ENCODE measurements at regions not wholly inside any gene's neighbourhood (a gene's known extent, or its start where the extent isn't known, plus 50 kb on each side); places are given as distances from the start of the nearest gene placed in this dataset.
A peak's percentile ranks its signal among the peaks of the same experiment; 100 is the strongest.

DNA sequence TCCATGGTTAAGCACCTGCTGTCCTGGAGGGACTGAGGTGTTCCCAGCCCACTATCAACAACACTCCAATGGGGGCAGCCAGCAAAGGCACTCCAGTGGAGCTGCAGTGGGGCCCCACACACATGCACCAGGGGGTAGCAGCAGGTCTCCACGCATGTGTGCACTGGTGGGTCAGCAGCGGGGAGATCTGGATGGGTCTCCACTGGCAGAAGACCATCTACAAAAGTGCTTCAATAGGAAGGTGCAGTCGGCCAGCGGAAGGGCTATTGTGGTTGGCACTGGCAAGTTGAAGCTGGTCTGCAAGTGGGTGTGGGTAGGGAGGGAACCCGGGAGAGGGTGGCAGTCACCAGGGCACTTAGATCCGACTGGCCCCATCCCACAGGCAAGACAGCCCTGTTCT, 1355.4 kb downstream of the NSUN3 start:
- TF ChIP-seq GATA2 (IDR thresholded peaks at IDR 0.05; ENCODE audit: low read depth, low read length) = no peak
- TF ChIP-seq GATA3 (IDR thresholded peaks at IDR 0.05; ENCODE audit: low read depth, low read length) = no peak

DNA sequence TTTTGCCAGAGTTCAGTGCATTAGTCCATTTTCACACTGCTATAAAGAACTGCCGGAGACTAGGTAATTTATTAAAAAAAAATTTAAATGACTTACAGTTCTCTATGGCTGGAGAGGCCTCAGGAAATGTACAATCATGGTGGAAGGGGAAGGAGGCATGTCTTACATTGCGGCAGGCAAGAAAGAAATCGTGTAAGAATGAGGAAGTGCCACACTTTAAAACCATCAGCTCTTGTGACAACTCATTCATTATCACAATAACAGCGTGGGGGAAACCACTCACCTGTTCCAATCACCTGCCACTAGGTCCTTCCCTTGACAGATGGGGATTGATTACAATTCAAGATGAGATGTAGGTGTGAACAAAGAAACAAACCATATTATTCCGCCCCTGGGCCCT, 1361.4 kb downstream of the NSUN3 start:
- no peak for TF ChIP-seq GATA2 (IDR thresholded peaks at IDR 0.05; ENCODE audit: low read depth, low read length)

DNA sequence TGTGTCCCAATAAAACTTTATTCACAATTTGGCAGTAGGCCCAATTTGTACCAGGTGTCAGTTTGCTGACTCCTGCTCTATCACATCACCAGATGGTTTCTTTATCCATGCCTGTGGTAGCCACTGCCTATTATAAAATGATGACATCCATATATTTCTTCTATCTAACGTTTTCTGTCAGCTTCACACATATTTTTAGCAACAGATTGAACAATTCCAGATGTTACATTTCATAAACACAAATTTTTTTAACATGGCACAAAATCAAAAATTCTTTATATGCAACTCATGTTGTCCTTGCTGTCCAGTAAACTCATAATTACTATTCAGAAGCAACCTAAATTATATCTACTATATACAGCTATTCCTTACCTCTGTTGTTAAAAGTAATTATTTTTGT, 1371.6 kb downstream of the NSUN3 start:
- TF ChIP-seq GATA2 (IDR thresholded peaks at IDR 0.05; ENCODE audit: low read depth, low read length) (no peak), GATA3 (IDR thresholded peaks at IDR 0.05; ENCODE audit: low read depth, low read length) (no peak)

DNA sequence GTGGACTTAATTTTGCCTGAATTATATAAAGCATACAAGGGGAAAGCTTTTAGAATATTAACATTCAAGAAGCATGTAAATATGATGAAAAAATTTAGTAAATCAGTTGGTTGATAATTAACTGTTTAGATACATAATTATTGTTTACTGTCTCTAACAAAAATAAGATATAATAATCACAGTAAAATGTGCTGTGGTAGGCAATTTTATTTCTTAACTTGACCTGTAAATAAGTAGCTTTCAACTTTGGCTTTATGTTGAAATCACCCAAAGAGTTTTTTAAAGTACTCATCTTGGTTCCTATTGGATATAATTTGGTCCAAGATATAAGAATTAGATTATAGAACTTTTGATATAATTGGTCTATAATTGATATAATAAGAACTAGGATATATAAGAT, 1374.5 kb downstream of the NSUN3 start:
- no peak for TF ChIP-seq GATA3 (IDR thresholded peaks at IDR 0.05; ENCODE audit: low read depth, low read length)
- TF ChIP-seq GATA2 (IDR thresholded peaks at IDR 0.05; ENCODE audit: low read depth, low read length) = no peak

DNA sequence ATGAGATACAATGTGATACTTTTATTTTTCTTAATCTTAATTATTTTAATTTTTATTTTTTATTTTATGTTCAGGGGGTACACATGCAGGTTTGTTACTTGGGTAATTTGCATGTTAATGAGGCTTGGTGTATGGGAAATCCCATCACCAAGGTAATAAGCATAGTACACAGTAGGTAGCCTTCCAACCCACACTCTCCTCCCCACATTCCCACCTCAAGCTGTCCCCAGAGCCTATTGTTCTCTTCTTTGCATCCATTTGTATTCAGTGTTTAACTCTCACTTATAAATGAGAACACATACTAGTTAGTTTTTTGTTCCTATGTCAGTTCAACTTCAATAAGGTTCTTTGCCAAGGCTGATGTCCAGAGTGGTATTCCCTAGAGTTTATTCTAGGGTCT, 1375.4 kb downstream of the NSUN3 start:
- TF ChIP-seq GATA3 (IDR thresholded peaks at IDR 0.05; ENCODE audit: low read depth, low read length) (no peak), GATA2 (IDR thresholded peaks at IDR 0.05; ENCODE audit: low read depth, low read length) (no peak)

DNA sequence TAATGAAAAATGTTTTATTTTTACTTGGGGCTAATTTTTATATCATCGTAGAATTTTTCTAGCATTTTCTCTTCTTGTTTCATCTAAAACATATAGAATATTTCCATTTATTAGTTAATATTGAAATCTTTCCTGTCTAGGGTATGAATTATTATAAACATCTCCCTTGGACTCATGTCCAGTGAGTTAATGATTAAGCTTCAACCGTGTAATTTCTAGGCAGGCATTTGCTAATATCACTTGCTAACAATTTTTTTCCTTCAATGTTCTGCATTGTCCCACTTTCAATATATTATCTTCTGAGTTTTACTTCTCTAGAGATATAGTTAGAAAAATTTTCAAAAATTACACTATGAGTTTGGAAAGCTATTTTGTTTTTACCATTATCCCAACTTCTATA, 1371.6 kb upstream of the EPHA6 start:
- TF ChIP-seq GATA2 (IDR thresholded peaks at IDR 0.05; ENCODE audit: low read depth, low read length) (no peak), GATA3 (IDR thresholded peaks at IDR 0.05; ENCODE audit: low read depth, low read length) (no peak)

DNA sequence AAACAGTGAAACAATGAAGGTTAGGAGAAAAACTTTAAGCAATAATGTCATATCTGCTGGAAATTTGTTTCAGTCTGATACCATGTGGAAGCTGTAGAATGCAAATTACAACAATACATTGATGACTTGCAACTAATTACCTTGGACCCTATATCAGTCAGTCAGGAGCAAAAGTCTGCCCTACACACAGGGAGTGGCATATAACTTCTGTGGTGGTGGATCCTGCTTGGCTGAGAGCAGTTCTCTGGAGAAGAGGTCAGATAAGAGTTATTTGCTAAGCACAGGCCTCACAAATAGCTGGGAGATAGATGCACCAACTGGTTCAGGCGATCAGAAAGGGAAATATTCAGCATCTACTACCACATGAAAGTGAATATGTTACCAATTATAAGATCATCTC, 1364.6 kb upstream of the EPHA6 start:
- TF ChIP-seq GATA2 (IDR thresholded peaks at IDR 0.05; ENCODE audit: low read depth, low read length) (no peak), GATA3 (IDR thresholded peaks at IDR 0.05; ENCODE audit: low read depth, low read length) (no peak)

DNA sequence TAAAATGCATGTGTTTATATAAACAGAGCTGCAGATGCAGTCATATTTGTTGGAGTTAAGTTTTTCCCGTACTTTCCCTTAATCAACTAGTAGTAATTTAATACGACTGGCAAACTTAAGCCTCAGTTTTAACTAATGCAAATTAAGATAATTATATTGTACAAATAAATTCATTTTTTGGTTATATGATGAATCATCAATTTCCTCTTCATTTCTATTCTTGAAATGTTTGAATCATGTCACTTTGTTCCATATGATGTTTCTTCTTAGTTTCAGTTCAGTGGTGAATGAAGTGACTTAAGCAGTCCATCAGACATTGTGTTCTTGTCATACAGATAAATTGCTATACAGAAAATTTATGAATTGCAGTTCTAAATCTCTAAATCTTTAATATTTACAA, 1361.2 kb upstream of the EPHA6 start:
- no peak for TF ChIP-seq GATA2 (IDR thresholded peaks at IDR 0.05; ENCODE audit: low read depth, low read length)
- TF ChIP-seq GATA3 (IDR thresholded peaks at IDR 0.05; ENCODE audit: low read depth, low read length) = no peak

DNA sequence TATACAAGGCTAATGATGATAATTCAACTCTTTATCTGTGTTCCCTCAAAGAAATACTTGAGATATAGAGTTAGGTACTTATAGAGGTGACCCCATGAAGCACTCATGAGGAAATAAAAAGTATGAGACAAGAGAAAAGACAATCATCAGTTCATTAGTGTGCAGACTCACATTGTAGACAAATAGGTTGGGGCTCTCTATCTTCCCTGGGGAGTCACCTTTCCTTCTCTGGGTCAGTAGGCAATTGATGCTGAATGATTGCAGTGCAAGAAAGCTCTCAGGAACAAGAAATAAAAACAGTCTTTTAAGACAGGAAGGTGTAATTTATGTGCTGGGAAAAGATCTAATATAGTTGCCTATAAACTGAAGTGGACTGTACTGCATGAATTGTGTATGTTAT, 1357.6 kb upstream of the EPHA6 start:
- no peak for TF ChIP-seq GATA3 (IDR thresholded peaks at IDR 0.05; ENCODE audit: low read depth, low read length)
- TF ChIP-seq GATA2 (IDR thresholded peaks at IDR 0.05; ENCODE audit: low read depth, low read length) = no peak

DNA sequence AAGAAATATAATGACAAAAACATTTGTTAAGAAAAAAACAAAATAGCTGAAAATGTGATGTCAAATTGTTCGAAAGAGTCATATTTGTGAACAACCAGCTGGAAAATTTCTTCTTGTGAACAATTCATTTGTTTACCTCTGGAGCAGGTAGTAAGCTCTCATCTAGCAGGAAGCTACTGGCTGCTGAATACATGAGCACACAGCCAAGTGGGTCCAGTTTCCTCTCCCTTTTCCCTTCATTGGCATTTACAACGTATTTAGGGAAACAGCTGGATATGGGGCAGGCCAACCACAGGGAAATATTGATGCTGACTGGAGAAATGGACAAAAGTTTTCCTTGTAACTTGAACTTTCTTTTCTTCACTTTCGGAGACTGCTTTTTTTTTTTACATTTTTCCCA, 1354.7 kb upstream of the EPHA6 start:
- no peak for TF ChIP-seq GATA2 (IDR thresholded peaks at IDR 0.05; ENCODE audit: low read depth, low read length)
- no peak for TF ChIP-seq GATA3 (IDR thresholded peaks at IDR 0.05; ENCODE audit: low read depth, low read length)

DNA sequence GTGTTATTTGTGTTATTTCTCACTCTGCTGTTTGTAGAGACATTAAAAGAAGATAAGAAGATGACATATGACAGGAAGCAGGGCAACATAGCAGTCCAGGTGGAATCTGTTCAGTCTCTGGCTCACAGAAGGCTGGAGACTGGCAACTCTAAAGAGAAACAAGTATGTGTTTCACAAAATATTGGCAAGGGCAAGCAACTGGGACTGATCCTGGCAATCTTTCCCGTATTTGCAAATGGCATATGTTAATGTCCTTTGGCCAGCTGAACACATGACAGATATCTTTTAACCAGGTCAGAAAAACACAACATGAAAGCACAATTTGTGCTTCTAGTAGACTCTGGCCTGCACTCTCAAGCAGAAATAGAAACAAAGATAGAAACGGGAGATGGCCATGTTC, 1354.1 kb upstream of the EPHA6 start:
- TF ChIP-seq GATA3 (IDR thresholded peaks at IDR 0.05; ENCODE audit: low read depth, low read length) = no peak
- TF ChIP-seq GATA2 (IDR thresholded peaks at IDR 0.05; ENCODE audit: low read depth, low read length) = peak; percentile 40

DNA sequence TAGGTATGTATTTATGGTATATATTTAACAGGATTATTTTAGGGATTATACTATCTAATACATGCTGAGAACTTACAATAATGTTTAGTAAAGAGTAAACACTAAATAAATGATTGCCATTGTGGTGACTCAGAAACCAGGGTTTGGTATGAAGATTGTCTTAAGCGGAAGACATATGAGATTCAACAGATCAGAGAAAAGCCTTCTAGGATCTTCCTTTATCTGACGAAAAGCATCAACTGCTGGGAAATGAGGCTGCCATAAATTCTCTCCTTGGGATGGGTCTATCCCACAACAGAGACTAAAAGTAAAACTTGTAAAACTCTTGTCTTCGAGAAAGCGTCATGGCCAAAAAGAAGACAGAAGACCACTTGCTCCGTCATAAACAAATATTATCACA, 1352.2 kb upstream of the EPHA6 start:
- no peak for TF ChIP-seq GATA3 (IDR thresholded peaks at IDR 0.05; ENCODE audit: low read depth, low read length)
- TF ChIP-seq GATA2 (IDR thresholded peaks at IDR 0.05; ENCODE audit: low read depth, low read length) = no peak

DNA sequence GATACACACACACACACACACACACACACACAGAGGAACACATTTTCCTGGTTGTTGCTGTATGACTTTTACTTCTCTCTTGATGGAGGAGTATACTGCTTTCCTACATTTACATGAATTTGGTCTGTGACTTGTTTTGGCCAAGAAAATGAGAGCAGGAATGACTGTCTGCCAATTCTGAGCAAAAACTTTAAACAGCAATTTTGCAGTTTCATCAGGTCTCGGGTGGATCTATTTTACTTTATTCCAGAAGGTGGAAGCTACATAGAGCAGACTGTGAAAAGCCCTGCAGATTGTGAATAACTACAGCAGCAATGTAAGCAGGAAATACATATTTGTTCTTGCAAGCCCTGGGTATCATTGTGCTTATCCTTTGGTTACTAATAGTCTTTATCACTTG, 1350.0 kb upstream of the EPHA6 start:
- no peak for TF ChIP-seq GATA2 (IDR thresholded peaks at IDR 0.05; ENCODE audit: low read depth, low read length)
- no peak for TF ChIP-seq GATA3 (IDR thresholded peaks at IDR 0.05; ENCODE audit: low read depth, low read length)

DNA sequence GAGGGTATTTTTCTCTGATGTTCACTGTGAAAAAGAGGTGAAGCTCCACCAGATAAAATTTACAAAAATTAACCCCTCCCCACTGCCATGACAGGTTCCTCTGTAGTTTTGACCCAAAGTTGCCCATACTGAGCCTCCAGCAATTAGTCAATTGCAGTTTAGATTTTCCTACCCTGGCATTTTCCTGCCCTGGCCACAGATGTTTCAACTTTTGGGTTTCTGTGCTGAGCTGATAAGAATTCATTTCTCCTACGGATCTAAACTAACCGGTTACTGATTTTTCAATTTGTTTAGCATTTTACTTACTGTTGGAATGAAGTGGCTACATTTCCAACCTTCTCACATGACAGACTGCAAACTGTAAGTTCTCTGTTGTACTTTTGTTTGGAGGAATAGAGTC, 1346.1 kb upstream of the EPHA6 start:
- TF ChIP-seq GATA3 (IDR thresholded peaks at IDR 0.05; ENCODE audit: low read depth, low read length) = no peak
- no peak for TF ChIP-seq GATA2 (IDR thresholded peaks at IDR 0.05; ENCODE audit: low read depth, low read length)

DNA sequence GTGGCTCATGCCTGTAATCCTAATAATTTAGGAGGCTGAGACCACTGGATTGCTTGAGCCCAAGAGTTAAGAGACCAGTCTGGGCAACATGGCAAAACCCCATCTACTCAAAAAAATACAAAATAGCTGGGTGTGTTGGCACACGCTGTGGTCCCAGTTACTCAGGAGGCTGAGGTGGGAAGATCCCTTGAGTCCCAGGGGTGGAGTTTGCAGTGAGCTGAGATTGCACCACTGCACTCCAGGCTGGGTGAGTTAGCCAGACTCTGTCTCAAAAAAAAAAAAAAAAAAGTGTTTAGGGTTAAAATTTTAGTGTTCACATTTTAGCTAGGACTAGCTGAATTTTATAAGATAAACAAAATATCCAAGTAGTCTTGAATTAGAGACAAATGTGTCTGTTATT, 1340.1 kb upstream of the EPHA6 start:
- TF ChIP-seq GATA2 (IDR thresholded peaks at IDR 0.05; ENCODE audit: low read depth, low read length) = no peak
- TF ChIP-seq GATA3 (IDR thresholded peaks at IDR 0.05; ENCODE audit: low read depth, low read length) = no peak

DNA sequence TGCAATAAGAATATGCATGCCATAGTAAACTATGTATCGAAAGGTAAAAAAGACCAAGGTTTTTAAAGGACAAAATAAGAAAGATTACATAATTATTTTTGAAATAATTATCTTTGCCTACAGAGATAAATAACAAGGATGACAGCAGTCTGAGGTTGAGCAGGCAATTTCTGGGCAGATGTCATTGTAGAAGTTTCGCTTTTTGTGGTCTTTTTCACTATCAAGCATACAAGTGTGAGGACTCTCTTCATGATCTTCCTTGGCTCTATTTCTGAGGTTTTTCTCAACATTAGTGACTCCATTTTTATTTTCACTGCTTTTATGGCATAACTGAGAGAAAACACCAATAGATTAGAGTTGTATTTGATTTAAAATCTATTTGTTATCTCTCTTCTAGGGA, 1337.9 kb upstream of the EPHA6 start:
- TF ChIP-seq GATA2 (IDR thresholded peaks at IDR 0.05; ENCODE audit: low read depth, low read length) = no peak
- no peak for TF ChIP-seq GATA3 (IDR thresholded peaks at IDR 0.05; ENCODE audit: low read depth, low read length)
